CD4-positive, alpha-beta T cell treated with Interleukin-21 for 1 hour (primary cell): ENCODE measurements at regions not wholly inside any gene's neighbourhood (a gene's known extent, or its start where the extent isn't known, plus 50 kb on each side); places are given as distances from the start of the nearest gene placed in this dataset.
A peak's percentile ranks its signal among the peaks of the same experiment; 100 is the strongest.

Experiments
- DNase-seq: peaks from one replicate; pipeline ENCODE4 v3.0.0-alpha.2; 2020

GRCh38 chr5:158174918-158175851 is 316.2 kb upstream of the CLINT1 start:
- DNase-seq = peak; percentile 36

- DNase-seq = no peak
These were observed 315.1 kb upstream of the CLINT1 start for GRCh38 chr5:158174026-158174425.

- DNase-seq = no peak
These were observed 313.1 kb upstream of the CLINT1 start for GRCh38 chr5:158172005-158172404.

- no peak for DNase-seq
These were observed 311.6 kb upstream of the CLINT1 start for GRCh38 chr5:158170534-158170933.

- no peak for DNase-seq
These were observed 311.1 kb upstream of the CLINT1 start for GRCh38 chr5:158170060-158170459.

- no peak for DNase-seq
These were observed 307.5 kb upstream of the CLINT1 start for GRCh38 chr5:158166424-158166823.

- no peak for DNase-seq
These were observed 306.7 kb upstream of the CLINT1 start for GRCh38 chr5:158165647-158166046.

GRCh38 chr5:158164296-158165047 is 305.5 kb upstream of the CLINT1 start:
- DNase-seq = no peak

GRCh38 chr5:158163451-158164295 is 304.7 kb upstream of the CLINT1 start:
- DNase-seq = no peak

- DNase-seq = no peak
These were observed 303.6 kb upstream of the CLINT1 start for GRCh38 chr5:158162479-158163034.

GRCh38 chr5:158162026-158162425 is 303.1 kb upstream of the CLINT1 start:
- no peak for DNase-seq

GRCh38 chr5:158159621-158160020 is 300.7 kb upstream of the CLINT1 start:
- no peak for DNase-seq

GRCh38 chr5:158155811-158156505 is 297.0 kb upstream of the CLINT1 start:
- DNase-seq = no peak

GRCh38 chr5:158155067-158155466 is 296.1 kb upstream of the CLINT1 start:
- no peak for DNase-seq

- no peak for DNase-seq
These were observed 295.5 kb upstream of the CLINT1 start for GRCh38 chr5:158154226-158155005.

- DNase-seq = no peak
These were observed 294.6 kb upstream of the CLINT1 start for GRCh38 chr5:158153508-158153907.

GRCh38 chr5:158152136-158152535 is 293.2 kb upstream of the CLINT1 start:
- no peak for DNase-seq

GRCh38 chr5:158147227-158147626 is 288.3 kb upstream of the CLINT1 start:
- DNase-seq = no peak

- DNase-seq = no peak
These were observed 286.9 kb upstream of the CLINT1 start for GRCh38 chr5:158145827-158146226.

GRCh38 chr5:158143081-158143480 is 284.1 kb upstream of the CLINT1 start:
- no peak for DNase-seq

- DNase-seq = no peak
These were observed 283.2 kb upstream of the CLINT1 start for GRCh38 chr5:158142156-158142555.
